Suprapubic skin (tissue), 4 donors: ENCODE measurements at regions not wholly inside any gene's neighbourhood (a gene's known extent, or its start where the extent isn't known, plus 50 kb on each side); places are given as distances from the start of the nearest gene placed in this dataset.

Experiments used
- EP300 ChIP-seq: sonication (generic); formaldehyde crosslinking; IDR thresholded peaks from one replicate; pipeline ENCODE4 v1.6.1; 2017; ENCODE audit warnings: antibody characterized with exemption
- POLR2A ChIP-seq, 2 donors: fragments of 450-650 bp; IDR thresholded peaks; one replicate each; pipeline ENCODE4 v1.6.1; 2017; ENCODE audit warnings: antibody characterized with exemption in 2 of 2, mild to moderate bottlenecking in 2 of 2, moderate library complexity in 2 of 2
- POLR2AphosphoS5 ChIP-seq, 3 donors: sonication (generic); formaldehyde crosslinking; IDR thresholded peaks; one replicate each; pipeline ENCODE4 v1.6.1; 2017; ENCODE audit warnings: antibody characterized with exemption in 3 of 3
- TF ChIP-seq, protein P1 (sequence below), 2 donors: fragments of 200-600 bp in 1 of 2; fragments of 450-650 bp in 1 of 2; sonication (generic) in 1 of 2; IDR thresholded peaks; one replicate each; pipeline ENCODE4 v1.5.1; 2016 to 2019; ENCODE audit warnings: antibody characterized with exemption in 2 of 2, mild to moderate bottlenecking in 1 of 2, moderate library complexity in 1 of 2

DNA sequence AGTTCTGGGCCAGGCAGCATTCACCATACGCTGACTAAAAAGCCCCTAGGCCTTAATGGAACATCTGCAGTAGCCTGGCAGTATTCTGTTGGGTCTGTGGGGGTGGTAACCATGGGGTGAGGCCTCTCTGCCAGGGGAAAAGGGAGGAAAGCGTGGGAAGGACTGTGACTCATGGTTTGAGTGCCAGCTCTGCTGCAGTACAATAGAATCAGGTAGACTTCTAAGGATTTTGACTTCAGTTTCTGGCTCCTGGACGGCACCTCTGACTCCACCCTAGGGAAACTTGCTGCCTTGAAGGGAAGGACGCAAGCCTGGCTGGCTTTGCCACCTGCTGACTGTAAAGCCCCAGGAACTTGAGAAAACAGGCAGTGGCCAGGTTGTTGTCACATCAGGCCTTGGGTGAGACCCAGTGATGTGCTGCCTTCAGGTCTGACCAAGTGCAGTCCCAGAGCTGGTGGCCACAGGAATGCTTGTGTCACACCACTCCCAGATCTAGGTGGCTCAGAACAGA lies 148.6 kb downstream of the SUCNR1 start:
- TF ChIP-seq, protein P1, sequence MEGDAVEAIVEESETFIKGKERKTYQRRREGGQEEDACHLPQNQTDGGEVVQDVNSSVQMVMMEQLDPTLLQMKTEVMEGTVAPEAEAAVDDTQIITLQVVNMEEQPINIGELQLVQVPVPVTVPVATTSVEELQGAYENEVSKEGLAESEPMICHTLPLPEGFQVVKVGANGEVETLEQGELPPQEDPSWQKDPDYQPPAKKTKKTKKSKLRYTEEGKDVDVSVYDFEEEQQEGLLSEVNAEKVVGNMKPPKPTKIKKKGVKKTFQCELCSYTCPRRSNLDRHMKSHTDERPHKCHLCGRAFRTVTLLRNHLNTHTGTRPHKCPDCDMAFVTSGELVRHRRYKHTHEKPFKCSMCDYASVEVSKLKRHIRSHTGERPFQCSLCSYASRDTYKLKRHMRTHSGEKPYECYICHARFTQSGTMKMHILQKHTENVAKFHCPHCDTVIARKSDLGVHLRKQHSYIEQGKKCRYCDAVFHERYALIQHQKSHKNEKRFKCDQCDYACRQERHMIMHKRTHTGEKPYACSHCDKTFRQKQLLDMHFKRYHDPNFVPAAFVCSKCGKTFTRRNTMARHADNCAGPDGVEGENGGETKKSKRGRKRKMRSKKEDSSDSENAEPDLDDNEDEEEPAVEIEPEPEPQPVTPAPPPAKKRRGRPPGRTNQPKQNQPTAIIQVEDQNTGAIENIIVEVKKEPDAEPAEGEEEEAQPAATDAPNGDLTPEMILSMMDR (IDR thresholded peaks at IDR 0.05), result no peak
- TF ChIP-seq POLR2A (IDR thresholded peaks at IDR 0.05) (no peak), POLR2AphosphoS5 (IDR thresholded peaks at IDR 0.05) (no peak), EP300 (no peak)
